ENCODE measurements at regions not wholly inside any gene's neighbourhood (a gene's known extent, or its start where the extent isn't known, plus 50 kb on each side); places are given as distances from the start of the nearest gene placed in this dataset.

- Mint-ChIP-seq H3K27ac (no peak overlapping the region), H3K9me3 (peaks cover 0 to 27% (median 12%) of the 10 kb centered on the region in 8 donors), H3K27me3 (no peaks in the 10 kb centered on the region), H3K36me3 (no peaks in the 10 kb centered on the region), H3K4me3 (no peak overlapping the region), H3K4me1 (no peaks in the 10 kb centered on the region)
- DNase-seq, result no peak
- Histone ChIP-seq H3K27ac (ENCODE audit: low read depth, low read length) (no peak overlapping the region), H3K27me3 (ENCODE audit: insufficient read depth, low read length) (no peaks in the 10 kb centered on the region), H3K4me1 (ENCODE audit: insufficient read depth, low read length) (no peaks in the 10 kb centered on the region), H3K4me3 (ENCODE audit: low read length in 2 of 2) (no peak overlapping the region), H3K9me3 (ENCODE audit: control insufficient read depth in 1 of 2, low read length in 2 of 2) (no peaks in the 10 kb centered on the region), H3K36me3 (ENCODE audit: insufficient read depth, low read length) (no peaks in the 10 kb centered on the region)
- POLR2A ChIA-PET (ENCODE audit: partially characterized antibody), result no interaction called here
- intact Hi-C loops (cut with micrococcal nuclease), result no loop called here
- CTCF ChIA-PET (ENCODE audit: partially characterized antibody), result no interaction called here
Observed at GRCh38 chr4:135124196-135124595, 922.6 kb upstream of the PABPC4L start.

DNA sequence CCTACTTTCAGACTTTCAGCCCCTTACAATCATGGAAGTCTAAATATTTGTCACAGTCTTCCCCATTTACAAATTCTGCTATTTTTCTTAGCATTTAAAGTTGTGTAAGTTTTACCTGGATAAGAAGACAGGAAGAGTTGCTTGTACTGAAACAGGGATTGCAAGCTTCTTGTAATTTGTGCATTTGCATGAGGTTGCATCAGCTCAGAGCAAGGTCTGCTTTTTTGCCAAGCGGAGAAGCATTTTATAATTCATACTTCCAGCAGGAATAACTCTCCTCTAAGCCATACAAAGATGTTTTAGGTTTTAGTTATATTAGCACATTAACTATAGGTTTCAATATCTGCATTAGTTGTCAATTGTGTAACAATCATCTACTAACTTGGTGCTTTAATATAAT, 922.0 kb upstream of the PABPC4L start:
- ChIA-PET POLR2A (ENCODE audit: partially characterized antibody) (no interaction called here), CTCF (ENCODE audit: partially characterized antibody) (interaction anchor here (1.4 kb wide), 1 partner anchor 16 kb away, joined by 4 read pairs; no protein-coding TSS in a partner anchor)
- no peak overlapping the region for H3K27ac ChIP-seq (ENCODE audit: low read depth, low read length)
- no peak overlapping the region for H3K27ac Mint-ChIP-seq
- no peak overlapping the region for H3K4me3 ChIP-seq (ENCODE audit: low read length in 2 of 2)
- no peaks in the 10 kb centered on the region for H3K4me1 Mint-ChIP-seq
- no peaks in the 10 kb centered on the region for H3K36me3 ChIP-seq (ENCODE audit: insufficient read depth, low read length)
- H3K27me3 ChIP-seq (ENCODE audit: insufficient read depth, low read length), result no peaks in the 10 kb centered on the region
- H3K4me1 ChIP-seq (ENCODE audit: insufficient read depth, low read length), result no peaks in the 10 kb centered on the region
- no peak overlapping the region for H3K4me3 Mint-ChIP-seq
- no peaks in the 10 kb centered on the region for H3K9me3 ChIP-seq (ENCODE audit: control insufficient read depth in 1 of 2, low read length in 2 of 2)
- intact Hi-C loops (cut with micrococcal nuclease), result no loop called here
- H3K36me3 Mint-ChIP-seq, result no peaks in the 10 kb centered on the region
- H3K9me3 Mint-ChIP-seq, result peaks cover 0 to 30% (median 13%) of the 10 kb centered on the region in 8 donors
- no peaks in the 10 kb centered on the region for H3K27me3 Mint-ChIP-seq
- DNase-seq, result no peak

GRCh38 chr4:135122457-135122856, 920.9 kb upstream of the PABPC4L start:
- intact Hi-C loops (cut with micrococcal nuclease), result no loop called here
- Histone ChIP-seq H3K27ac (ENCODE audit: low read depth, low read length) (no peak overlapping the region), H3K4me1 (ENCODE audit: insufficient read depth, low read length) (no peaks in the 10 kb centered on the region), H3K27me3 (ENCODE audit: insufficient read depth, low read length) (no peaks in the 10 kb centered on the region), H3K4me3 (ENCODE audit: low read length in 2 of 2) (no peak overlapping the region), H3K9me3 (ENCODE audit: control insufficient read depth in 1 of 2, low read length in 2 of 2) (no peaks in the 10 kb centered on the region), H3K36me3 (ENCODE audit: insufficient read depth, low read length) (no peaks in the 10 kb centered on the region)
- no peaks in the 10 kb centered on the region for H3K36me3 Mint-ChIP-seq
- POLR2A ChIA-PET (ENCODE audit: partially characterized antibody), result no interaction called here
- DNase-seq, result no peak
- CTCF ChIA-PET (ENCODE audit: partially characterized antibody), result interaction anchor here (1.4 kb wide), 1 partner anchor 17 kb away, joined by 4 read pairs; no protein-coding TSS in a partner anchor
- no peak overlapping the region for H3K27ac Mint-ChIP-seq
- no peaks in the 10 kb centered on the region for H3K27me3 Mint-ChIP-seq
- H3K9me3 Mint-ChIP-seq, result peaks cover 0 to 25% (median 9%) of the 10 kb centered on the region in 8 donors
- no peak overlapping the region for H3K4me3 Mint-ChIP-seq
- no peaks in the 10 kb centered on the region for H3K4me1 Mint-ChIP-seq

DNA sequence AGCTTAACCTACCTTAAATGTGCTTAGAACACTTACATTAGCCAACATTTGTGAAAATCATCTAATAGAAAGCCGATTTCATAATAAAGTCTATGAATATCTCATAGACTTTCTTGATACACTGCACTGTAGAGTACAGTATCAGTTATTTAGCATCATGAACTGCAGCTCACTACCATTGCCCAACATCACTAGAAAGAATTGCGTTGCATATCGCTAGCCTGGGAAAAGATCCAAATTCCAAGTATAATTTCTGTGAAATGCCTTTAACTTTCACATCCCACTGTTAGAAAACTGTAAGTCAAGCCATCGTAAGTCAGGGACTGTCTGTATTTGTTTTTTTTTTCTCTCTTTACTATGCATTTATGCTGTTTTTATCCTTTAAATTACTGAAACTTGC, 918.6 kb upstream of the PABPC4L start:
- H3K36me3 Mint-ChIP-seq, result no peaks in the 10 kb centered on the region
- no peak overlapping the region for H3K27ac Mint-ChIP-seq
- no peaks in the 10 kb centered on the region for H3K27me3 Mint-ChIP-seq
- Histone ChIP-seq H3K27me3 (ENCODE audit: insufficient read depth, low read length) (no peaks in the 10 kb centered on the region), H3K27ac (ENCODE audit: low read depth, low read length) (no peak overlapping the region), H3K9me3 (ENCODE audit: control insufficient read depth in 1 of 2, low read length in 2 of 2) (no peaks in the 10 kb centered on the region), H3K4me3 (ENCODE audit: low read length in 2 of 2) (no peak overlapping the region), H3K36me3 (ENCODE audit: insufficient read depth, low read length) (no peaks in the 10 kb centered on the region), H3K4me1 (ENCODE audit: insufficient read depth, low read length) (no peaks in the 10 kb centered on the region)
- intact Hi-C loops (cut with micrococcal nuclease), result no loop called here
- ChIA-PET CTCF (ENCODE audit: partially characterized antibody) (no interaction called here), POLR2A (ENCODE audit: partially characterized antibody) (no interaction called here)
- H3K9me3 Mint-ChIP-seq, result peaks cover 0 to 25% (median 9%) of the 10 kb centered on the region in 8 donors
- H3K4me3 Mint-ChIP-seq, result no peak overlapping the region
- DNase-seq, result no peak
- H3K4me1 Mint-ChIP-seq, result no peaks in the 10 kb centered on the region

GRCh38 chr4:135114079-135114478, 912.5 kb upstream of the PABPC4L start:
- Mint-ChIP-seq H3K4me1 (no peaks in the 10 kb centered on the region), H3K36me3 (no peaks in the 10 kb centered on the region)
- intact Hi-C loops (cut with micrococcal nuclease), result no loop called here

DNA sequence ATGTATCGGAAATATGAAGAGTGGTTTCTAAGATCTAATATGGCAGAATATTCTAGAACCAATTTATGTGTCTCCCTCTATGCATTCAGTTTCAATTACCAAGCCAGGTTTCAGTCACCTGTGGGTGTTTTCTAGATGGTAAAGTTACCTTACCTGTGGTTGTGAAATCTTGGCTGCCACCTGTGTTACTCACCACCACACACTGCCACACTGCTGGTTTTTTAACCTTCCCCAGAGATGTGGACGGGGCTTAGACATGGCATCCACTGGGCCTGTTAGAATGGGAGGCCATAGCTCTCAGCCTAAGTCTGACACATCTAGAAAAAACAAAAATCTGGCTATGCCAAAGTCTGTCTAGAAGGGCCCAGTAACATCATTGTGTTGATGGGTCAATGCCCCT, 896.5 kb upstream of the PABPC4L start:
- H3K4me1 Mint-ChIP-seq, result no peaks in the 10 kb centered on the region
- no peak overlapping the region for H3K4me3 Mint-ChIP-seq
- peaks cover 0 to 10% (median 2%) of the 10 kb centered on the region in 8 donors for H3K9me3 Mint-ChIP-seq
- POLR2A ChIA-PET (ENCODE audit: partially characterized antibody), result no interaction called here
- Histone ChIP-seq H3K9me3 (ENCODE audit: control insufficient read depth in 1 of 2, low read length in 2 of 2) (no peaks in the 10 kb centered on the region), H3K4me3 (ENCODE audit: low read length in 2 of 2) (no peak overlapping the region), H3K36me3 (ENCODE audit: insufficient read depth, low read length) (no peaks in the 10 kb centered on the region), H3K4me1 (ENCODE audit: insufficient read depth, low read length) (no peaks in the 10 kb centered on the region), H3K27ac (ENCODE audit: low read depth, low read length) (no peak overlapping the region), H3K27me3 (ENCODE audit: insufficient read depth, low read length) (no peaks in the 10 kb centered on the region)
- H3K27me3 Mint-ChIP-seq, result no peaks in the 10 kb centered on the region
- DNase-seq, result no peak
- intact Hi-C loops (cut with micrococcal nuclease), result no loop called here
- CTCF ChIA-PET (ENCODE audit: partially characterized antibody), result no interaction called here
- no peaks in the 10 kb centered on the region for H3K36me3 Mint-ChIP-seq
- no peak overlapping the region for H3K27ac Mint-ChIP-seq

More at GRCh38 chr4:135114079-135114478, 912.5 kb upstream of the PABPC4L start:
- POLR2A ChIA-PET (ENCODE audit: partially characterized antibody), result no interaction called here
- Histone ChIP-seq H3K27me3 (ENCODE audit: insufficient read depth, low read length) (no peaks in the 10 kb centered on the region), H3K36me3 (ENCODE audit: insufficient read depth, low read length) (no peaks in the 10 kb centered on the region), H3K27ac (ENCODE audit: low read depth, low read length) (no peak overlapping the region), H3K4me1 (ENCODE audit: insufficient read depth, low read length) (no peaks in the 10 kb centered on the region), H3K9me3 (ENCODE audit: control insufficient read depth in 1 of 2, low read length in 2 of 2) (no peaks in the 10 kb centered on the region), H3K4me3 (ENCODE audit: low read length in 2 of 2) (no peak overlapping the region)
- H3K27ac Mint-ChIP-seq, result no peak overlapping the region
- no peaks in the 10 kb centered on the region for H3K27me3 Mint-ChIP-seq
- CTCF ChIA-PET (ENCODE audit: partially characterized antibody), result no interaction called here
- H3K4me3 Mint-ChIP-seq, result no peak overlapping the region
- H3K9me3 Mint-ChIP-seq, result peaks cover 0 to 30% (median 10%) of the 10 kb centered on the region in 8 donors
- no peak for DNase-seq

DNA sequence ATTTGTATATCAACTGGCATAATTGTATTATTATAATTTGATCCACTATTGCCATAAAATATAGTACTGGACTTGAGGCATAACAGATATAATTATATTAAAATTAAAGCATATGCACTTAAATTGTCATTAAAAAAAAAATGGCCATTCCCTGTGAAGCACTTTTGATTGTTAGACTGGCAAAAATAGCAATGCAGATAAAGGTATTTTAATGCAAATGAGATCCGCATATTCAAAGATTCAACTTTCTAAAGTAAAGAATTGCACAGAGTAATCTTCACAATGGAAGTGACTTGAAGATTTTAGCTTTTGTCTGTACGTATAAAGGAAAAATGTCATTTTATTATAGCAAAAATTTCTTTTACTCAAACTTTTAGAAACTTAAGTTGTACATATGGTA, 871.8 kb upstream of the PABPC4L start:
- H3K27ac Mint-ChIP-seq, result no peak overlapping the region
- Histone ChIP-seq H3K27me3 (ENCODE audit: insufficient read depth, low read length) (no peaks in the 10 kb centered on the region), H3K27ac (ENCODE audit: low read depth, low read length) (no peak overlapping the region), H3K4me3 (ENCODE audit: low read length in 2 of 2) (no peak overlapping the region), H3K4me1 (ENCODE audit: insufficient read depth, low read length) (no peaks in the 10 kb centered on the region), H3K36me3 (ENCODE audit: insufficient read depth, low read length) (no peaks in the 10 kb centered on the region), H3K9me3 (ENCODE audit: control insufficient read depth in 1 of 2, low read length in 2 of 2) (no peaks in the 10 kb centered on the region)
- no peak for DNase-seq
- CTCF ChIA-PET (ENCODE audit: partially characterized antibody), result no interaction called here
- POLR2A ChIA-PET (ENCODE audit: partially characterized antibody), result no interaction called here
- no peaks in the 10 kb centered on the region for H3K27me3 Mint-ChIP-seq
- H3K4me1 Mint-ChIP-seq, result no peaks in the 10 kb centered on the region
- peaks cover 2 to 32% (median 14%) of the 10 kb centered on the region in 8 donors for H3K9me3 Mint-ChIP-seq
- H3K4me3 Mint-ChIP-seq, result no peak overlapping the region
- intact Hi-C loops (cut with micrococcal nuclease), result no loop called here
- H3K36me3 Mint-ChIP-seq, result no peaks in the 10 kb centered on the region

- Mint-ChIP-seq H3K36me3 (no peaks in the 10 kb centered on the region), H3K27me3 (no peaks in the 10 kb centered on the region), H3K4me1 (no peaks in the 10 kb centered on the region), H3K27ac (no peak overlapping the region), H3K9me3 (peaks cover 2 to 23% (median 8%) of the 10 kb centered on the region in 8 donors), H3K4me3 (no peak overlapping the region)
- CTCF ChIA-PET (ENCODE audit: partially characterized antibody), result no interaction called here
- H3K9me3 ChIP-seq (ENCODE audit: control insufficient read depth in 1 of 2, low read length in 2 of 2), result no peaks in the 10 kb centered on the region
- H3K27me3 ChIP-seq (ENCODE audit: insufficient read depth, low read length), result no peaks in the 10 kb centered on the region
- no peak overlapping the region for H3K4me3 ChIP-seq (ENCODE audit: low read length in 2 of 2)
- DNase-seq, result no peak
- POLR2A ChIA-PET (ENCODE audit: partially characterized antibody), result no interaction called here
- intact Hi-C loops (cut with micrococcal nuclease), result no loop called here
- no peaks in the 10 kb centered on the region for H3K36me3 ChIP-seq (ENCODE audit: insufficient read depth, low read length)
- no peaks in the 10 kb centered on the region for H3K4me1 ChIP-seq (ENCODE audit: insufficient read depth, low read length)
- H3K27ac ChIP-seq (ENCODE audit: low read depth, low read length), result no peak overlapping the region
Observed at GRCh38 chr4:135072553-135072952, 871.0 kb upstream of the PABPC4L start.
